SK-N-SH treated with all-trans-retinoic acid at 6 μM for 48 hours (cell line): ENCODE measurements at regions not wholly inside any gene's neighbourhood (a gene's known extent, or its start where the extent isn't known, plus 50 kb on each side); places are given as distances from the start of the nearest gene placed in this dataset.

Source experiments
- ATAC-seq: fragments of 200-7000 bp; cut with Tn5 transposase; 3 replicates; pipeline ENCODE4 v1.9.1; 2020; ENCODE audit warnings: mild to moderate bottlenecking, moderate library complexity
- ARNTL ChIP-seq: fragments of 450-650 bp; formaldehyde crosslinking; IDR thresholded peaks from 2 replicates; pipeline ENCODE4 v1.5.0; 2020; ENCODE audit warnings: low read depth, mild to moderate bottlenecking, moderate library complexity, borderline replicate concordance
- BACH2 ChIP-seq: fragments of 250-450 bp; sonication (Bioruptor Pico); IDR thresholded peaks from 2 replicates; pipeline ENCODE4 v1.9.0; 2021; ENCODE audit warnings: mild to moderate bottlenecking, borderline replicate concordance
- CSDC2 ChIP-seq: fragments of 250-450 bp; sonication (Bioruptor Pico); IDR thresholded peaks from 2 replicates; pipeline ENCODE4 v1.5.0; 2020; ENCODE audit warnings: mild to moderate bottlenecking, moderate library complexity
- CSRNP3 ChIP-seq: fragments of 250-450 bp; sonication (Bioruptor Pico); IDR thresholded peaks from 2 replicates; pipeline ENCODE4 v1.5.1; 2021; ENCODE audit warnings: mild to moderate bottlenecking, moderate library complexity
- ESRRG ChIP-seq: fragments of 250-450 bp; sonication (Bioruptor Pico); IDR thresholded peaks from 2 replicates; pipeline ENCODE4 v1.6.1; 2021; ENCODE audit warnings: mild to moderate bottlenecking
- GLIS3 ChIP-seq: fragments of 250-450 bp; sonication (Bioruptor Pico); IDR thresholded peaks from 2 replicates; pipeline ENCODE4 v1.5.0; 2020; ENCODE audit warnings: mild to moderate bottlenecking, moderate library complexity
- ISL1 ChIP-seq: fragments of 250-450 bp; sonication (Bioruptor Pico); IDR thresholded peaks from 2 replicates; pipeline ENCODE4 v2.1.2; 2022; ENCODE audit warnings: mild to moderate bottlenecking, moderate library complexity
- OSR1 ChIP-seq: fragments of 250-450 bp; sonication (Bioruptor Pico); IDR thresholded peaks from 2 replicates; pipeline ENCODE4 v1.8.0; 2022; ENCODE audit warnings: moderate library complexity, mild to moderate bottlenecking, inconsistent platforms
- PATZ1 ChIP-seq: fragments of 250-450 bp; sonication (Bioruptor Pico); IDR thresholded peaks from 2 replicates; pipeline ENCODE4 v1.8.0; 2020; ENCODE audit warnings: mild to moderate bottlenecking, moderate library complexity, borderline replicate concordance
- POU6F1 ChIP-seq: fragments of 250-450 bp; sonication (Bioruptor Pico); IDR thresholded peaks from 2 replicates; pipeline ENCODE4 v1.8.0; 2021; ENCODE audit warnings: low read depth, mild to moderate bottlenecking, moderate library complexity, borderline replicate concordance
- RARB ChIP-seq: fragments of 250-450 bp; sonication (Bioruptor Pico); IDR thresholded peaks from 2 replicates; pipeline ENCODE4 v1.8.0; 2021; ENCODE audit warnings: mild to moderate bottlenecking, moderate library complexity
- SNAI2 ChIP-seq: fragments of 250-450 bp; sonication (Bioruptor Pico); IDR thresholded peaks from 2 replicates; pipeline ENCODE4 v1.5.0; 2020; ENCODE audit warnings: mild to moderate bottlenecking, moderate library complexity
- TCF4 ChIP-seq: fragments of 250-450 bp; sonication (Bioruptor Pico); IDR thresholded peaks from 2 replicates; pipeline ENCODE4 v1.8.0; 2021; ENCODE audit warnings: mild to moderate bottlenecking, moderate library complexity, borderline replicate concordance
- TOX ChIP-seq: fragments of 250-450 bp; sonication (Bioruptor Pico); IDR thresholded peaks from 2 replicates; pipeline ENCODE4 v1.8.0; 2021; ENCODE audit warnings: mild to moderate bottlenecking, moderate library complexity, borderline replicate concordance
- TSHZ2 ChIP-seq: fragments of 250-450 bp; sonication (Bioruptor Pico); IDR thresholded peaks from 2 replicates; pipeline ENCODE4 v1.5.0; 2020; ENCODE audit warnings: mild to moderate bottlenecking, moderate library complexity
- ZFP3 ChIP-seq: fragments of 250-450 bp; sonication (Bioruptor Pico); IDR thresholded peaks from 2 replicates; pipeline ENCODE4 v1.5.0; 2020; ENCODE audit warnings: mild to moderate bottlenecking, moderate library complexity
- ZNF565 ChIP-seq: fragments of 450-650 bp; formaldehyde crosslinking; conservative IDR thresholded peaks from 2 replicates; pipeline ENCODE4 v1.5.0; 2020; ENCODE audit warnings: low read depth, mild to moderate bottlenecking, moderate library complexity
- ZNF70 ChIP-seq: fragments of 450-650 bp; formaldehyde crosslinking; IDR thresholded peaks from 2 replicates; pipeline ENCODE4 v1.5.0; 2020; ENCODE audit warnings: mild to moderate bottlenecking, moderate library complexity

- TF ChIP-seq TSHZ2 (CRISPR knock-in tag) = no peak
Measured at GRCh38 chr12:103085541-103085940, 128.1 kb downstream of the ASCL1 start (continued).

- no peak for TF ChIP-seq GLIS3
- TF ChIP-seq PATZ1 = no peak
- TF ChIP-seq POU6F1 = no peak
- no peak for TF ChIP-seq ISL1 (CRISPR knock-in tag)
- no peak for TF ChIP-seq ARNTL
- no peak for TF ChIP-seq ZNF70
- TF ChIP-seq TOX = no peak
- TF ChIP-seq ZNF565 (CRISPR knock-in tag) = no peak
- TF ChIP-seq ZFP3 = no peak
- TF ChIP-seq TSHZ2 (CRISPR knock-in tag) = no peak
- TF ChIP-seq OSR1 (CRISPR knock-in tag) = no peak
- no peak for TF ChIP-seq BACH2
- no peak for ATAC-seq
Measured at GRCh38 chr12:103086471-103086870, 129.0 kb downstream of the ASCL1 start.

GRCh38 chr12:103093499-103094106 is 136.1 kb downstream of the ASCL1 start:
- TF ChIP-seq ESRRG (CRISPR knock-in tag) (no peak), TOX (no peak), RARB (no peak), ISL1 (CRISPR knock-in tag) (no peak), CSDC2 (no peak), ARNTL (no peak)
- ATAC-seq = no peak

GRCh38 chr12:103097496-103097895 is 140.0 kb downstream of the ASCL1 start:
- TF ChIP-seq CSRNP3 (CRISPR knock-in tag) (peak; percentile 41; the same call in 1 of the 2 replicates), SNAI2 (CRISPR knock-in tag) (no peak), ISL1 (CRISPR knock-in tag) (peak; percentile 72), ZFP3 (no peak), TCF4 (CRISPR knock-in tag) (peak; percentile 82), ARNTL (no peak), TSHZ2 (CRISPR knock-in tag) (peak; percentile 92)
- TF ChIP-seq, all 23 proteins: peak for 4
- ATAC-seq = no peak
